Dendritic cell treated with granulocyte-macrophage colony-stimulating factor and Interleukin-4, amounts not matched to agents 40 ng/mL and 50 ng/mL, for 4 days (primary cell): ENCODE measurements at regions not wholly inside any gene's neighbourhood (a gene's known extent, or its start where the extent isn't known, plus 50 kb on each side); places are given as distances from the start of the nearest gene placed in this dataset.

ENCODE experiments used
- H3K27ac Mint-ChIP-seq: one replicate; pipeline ENCODE4 v1.8.0; 2022; ENCODE audit warnings: mild to moderate bottlenecking, mixed read lengths
- H3K27me3 Mint-ChIP-seq: one replicate; pipeline ENCODE4 v1.8.0; 2022; ENCODE audit warnings: mild to moderate bottlenecking, mixed read lengths
- H3K36me3 Mint-ChIP-seq: one replicate; pipeline ENCODE4 v1.8.0; 2022; ENCODE audit warnings: low read depth, mixed read lengths
- H3K4me1 Mint-ChIP-seq: one replicate; pipeline ENCODE4 v1.8.0; 2022; ENCODE audit warnings: low read depth, mixed read lengths
- H3K4me3 Mint-ChIP-seq: one replicate; pipeline ENCODE4 v1.8.0; 2022; ENCODE audit warnings: mild to moderate bottlenecking, moderate library complexity, mixed read lengths
- H3K9me3 Mint-ChIP-seq: one replicate; pipeline ENCODE4 v1.8.0; 2022; ENCODE audit warnings: mixed read lengths
- intact Hi-C: fragments of 100-400 bp; cut with micrococcal nuclease; formaldehyde crosslinking; loops from one replicate; pipeline ENCODE4 v1.15.0; 2022

DNA sequence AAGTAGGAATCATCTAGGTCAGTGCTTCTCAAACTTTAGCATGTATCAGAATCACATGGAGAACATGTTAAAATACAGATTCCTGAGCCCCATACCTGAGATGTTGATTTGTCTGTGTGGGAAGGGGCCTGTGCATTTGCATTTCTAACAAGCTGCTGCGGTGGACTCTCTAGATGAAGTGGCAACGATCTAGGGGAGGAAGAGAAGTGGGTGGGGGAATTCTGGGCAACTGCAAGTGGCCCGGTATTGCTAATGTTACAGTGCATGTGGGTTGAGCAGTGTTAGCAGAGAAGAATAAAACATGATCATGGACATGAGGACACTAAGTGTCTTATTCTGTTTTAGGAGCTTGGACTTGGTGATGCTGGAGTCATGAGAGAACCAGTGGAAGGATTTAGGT is 329.0 kb downstream of the OLFM4 start:
- Mint-ChIP-seq H3K4me1 (no peaks in the 10 kb centered on the region), H3K9me3 (peaks cover 8% of the 10 kb centered on the region), H3K27ac (no peak overlapping the region), H3K27me3 (no peaks in the 10 kb centered on the region), H3K36me3 (no peaks in the 10 kb centered on the region), H3K4me3 (no peak overlapping the region)
- intact Hi-C loops = no loop called here

DNA sequence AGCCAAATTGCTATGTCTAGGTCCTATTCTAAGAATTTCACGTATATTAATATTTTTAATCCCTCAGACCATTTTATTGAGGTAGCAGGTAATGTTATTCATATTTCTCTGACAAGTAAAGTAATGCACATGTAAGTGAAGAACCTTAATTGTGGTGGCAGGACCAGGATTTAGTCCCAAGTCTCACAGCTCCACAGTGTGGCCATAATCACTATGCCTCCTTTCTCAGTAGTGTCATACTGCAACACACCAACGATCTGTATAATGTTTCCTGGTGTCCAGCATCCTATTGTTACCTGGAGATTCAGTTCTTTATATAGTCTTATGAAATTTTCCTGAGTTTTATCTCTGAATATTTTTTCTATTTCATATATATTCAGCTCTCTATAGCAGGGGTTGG is 340.3 kb downstream of the OLFM4 start:
- no peaks in the 10 kb centered on the region for H3K36me3 Mint-ChIP-seq
- H3K27me3 Mint-ChIP-seq = no peaks in the 10 kb centered on the region
- no peak overlapping the region for H3K27ac Mint-ChIP-seq
- intact Hi-C loops = no loop called here
- no peaks in the 10 kb centered on the region for H3K9me3 Mint-ChIP-seq
- H3K4me1 Mint-ChIP-seq = no peaks in the 10 kb centered on the region
- no peak overlapping the region for H3K4me3 Mint-ChIP-seq

- intact Hi-C loops = no loop called here
- Mint-ChIP-seq H3K9me3 (no peaks in the 10 kb centered on the region), H3K4me1 (no peaks in the 10 kb centered on the region), H3K36me3 (no peaks in the 10 kb centered on the region), H3K27me3 (no peaks in the 10 kb centered on the region), H3K27ac (no peak overlapping the region), H3K4me3 (no peak overlapping the region)
Measured at GRCh38 chr13:53379485-53379884, 350.9 kb downstream of the OLFM4 start.

DNA sequence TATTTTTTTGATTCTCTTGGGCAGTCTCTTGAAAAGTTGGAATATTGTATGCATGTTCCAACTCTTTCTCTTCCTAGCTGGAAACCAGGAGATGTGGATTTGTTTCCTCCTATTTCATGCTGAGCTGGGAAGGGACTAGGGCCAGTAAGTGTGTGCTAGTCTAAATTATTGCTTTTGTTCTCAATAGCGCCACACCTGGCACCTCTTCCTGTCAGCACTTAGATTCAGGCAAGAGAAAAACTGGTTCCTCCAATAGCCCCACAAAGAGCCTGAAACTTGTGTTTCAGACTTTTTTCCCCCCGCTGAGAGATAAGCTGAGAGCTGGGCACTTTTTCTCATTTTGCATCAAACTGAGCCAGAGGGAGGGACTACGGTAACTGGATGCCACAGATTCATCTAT is 353.4 kb downstream of the OLFM4 start:
- Mint-ChIP-seq H3K36me3 (no peaks in the 10 kb centered on the region), H3K4me1 (no peaks in the 10 kb centered on the region), H3K27me3 (no peaks in the 10 kb centered on the region), H3K9me3 (peaks cover 5% of the 10 kb centered on the region), H3K4me3 (no peak overlapping the region), H3K27ac (no peak overlapping the region)
- intact Hi-C loops = no loop called here

DNA sequence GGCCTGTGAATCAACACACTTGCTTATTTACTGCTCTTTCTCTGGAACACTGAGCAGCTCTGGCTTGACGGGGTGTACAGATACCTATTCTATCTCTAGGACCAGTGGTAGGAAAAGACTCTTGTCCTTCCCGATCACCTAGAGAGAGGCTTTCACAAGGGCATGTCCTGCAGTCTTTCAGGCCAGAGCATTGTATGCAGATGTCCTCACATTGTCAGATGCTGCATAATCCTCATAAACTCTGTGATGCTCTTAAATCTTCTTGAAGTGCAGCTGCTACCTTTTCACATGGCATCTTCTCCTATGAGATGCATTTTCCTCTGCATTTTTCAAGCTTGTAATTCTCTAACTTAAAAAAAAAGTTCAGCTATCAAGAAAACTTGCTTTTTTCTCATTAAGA is 369.4 kb downstream of the OLFM4 start:
- no peak overlapping the region for H3K27ac Mint-ChIP-seq

DNA sequence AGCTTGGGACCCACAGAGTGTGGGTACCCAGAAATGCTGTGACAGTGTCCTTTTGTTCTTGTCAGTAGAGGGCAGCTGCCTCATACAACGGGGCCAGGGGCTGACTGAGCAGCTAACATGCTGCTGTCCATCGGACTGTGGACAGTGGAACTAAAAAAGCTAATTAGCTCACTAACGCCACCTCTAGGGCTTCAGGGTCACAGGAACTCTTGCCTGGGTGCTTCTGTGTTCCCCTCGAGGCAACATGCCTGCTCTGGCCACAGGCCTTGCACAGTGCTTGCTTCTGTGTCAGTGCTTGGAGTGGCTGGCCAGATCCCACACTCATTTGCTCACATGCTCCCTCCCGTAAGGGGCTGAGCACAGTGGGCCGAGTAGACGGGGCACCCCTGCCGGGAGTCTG is 377.0 kb downstream of the OLFM4 start:
- intact Hi-C loops = no loop called here
- Mint-ChIP-seq H3K27me3 (no peaks in the 10 kb centered on the region), H3K4me3 (no peak overlapping the region), H3K4me1 (no peaks in the 10 kb centered on the region), H3K27ac (no peak overlapping the region), H3K9me3 (peaks cover 13% of the 10 kb centered on the region), H3K36me3 (no peaks in the 10 kb centered on the region)

More for the DNA sequence above, 369.4 kb downstream of the OLFM4 start:
- Mint-ChIP-seq H3K36me3 (no peaks in the 10 kb centered on the region), H3K27me3 (no peaks in the 10 kb centered on the region), H3K4me3 (no peak overlapping the region), H3K4me1 (no peaks in the 10 kb centered on the region), H3K9me3 (no peaks in the 10 kb centered on the region)
- intact Hi-C loops = no loop called here

DNA sequence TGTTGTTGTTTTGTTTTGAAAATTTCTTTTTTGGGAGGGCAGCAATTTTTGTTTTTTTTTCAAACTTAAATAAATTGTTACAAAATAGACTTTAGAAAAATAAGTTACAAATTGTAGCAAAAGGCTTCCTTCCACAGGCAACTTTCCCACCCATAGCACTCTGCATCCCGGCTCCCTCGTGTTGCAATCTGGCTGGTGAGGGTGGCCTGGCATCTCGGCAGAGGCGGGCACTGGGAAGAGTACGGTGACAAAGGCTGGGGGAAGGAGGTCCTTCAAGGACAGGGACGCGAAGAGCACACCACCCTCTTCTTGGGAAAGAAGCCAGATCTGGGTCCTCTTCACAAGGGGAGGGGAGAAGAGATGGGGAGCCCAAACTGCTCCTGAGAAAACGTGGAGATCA is 379.7 kb downstream of the OLFM4 start:
- Mint-ChIP-seq H3K4me3 (no peak overlapping the region), H3K27me3 (no peaks in the 10 kb centered on the region), H3K36me3 (no peaks in the 10 kb centered on the region), H3K4me1 (no peaks in the 10 kb centered on the region), H3K9me3 (peaks cover 13% of the 10 kb centered on the region), H3K27ac (no peak overlapping the region)
- intact Hi-C loops = no loop called here

DNA sequence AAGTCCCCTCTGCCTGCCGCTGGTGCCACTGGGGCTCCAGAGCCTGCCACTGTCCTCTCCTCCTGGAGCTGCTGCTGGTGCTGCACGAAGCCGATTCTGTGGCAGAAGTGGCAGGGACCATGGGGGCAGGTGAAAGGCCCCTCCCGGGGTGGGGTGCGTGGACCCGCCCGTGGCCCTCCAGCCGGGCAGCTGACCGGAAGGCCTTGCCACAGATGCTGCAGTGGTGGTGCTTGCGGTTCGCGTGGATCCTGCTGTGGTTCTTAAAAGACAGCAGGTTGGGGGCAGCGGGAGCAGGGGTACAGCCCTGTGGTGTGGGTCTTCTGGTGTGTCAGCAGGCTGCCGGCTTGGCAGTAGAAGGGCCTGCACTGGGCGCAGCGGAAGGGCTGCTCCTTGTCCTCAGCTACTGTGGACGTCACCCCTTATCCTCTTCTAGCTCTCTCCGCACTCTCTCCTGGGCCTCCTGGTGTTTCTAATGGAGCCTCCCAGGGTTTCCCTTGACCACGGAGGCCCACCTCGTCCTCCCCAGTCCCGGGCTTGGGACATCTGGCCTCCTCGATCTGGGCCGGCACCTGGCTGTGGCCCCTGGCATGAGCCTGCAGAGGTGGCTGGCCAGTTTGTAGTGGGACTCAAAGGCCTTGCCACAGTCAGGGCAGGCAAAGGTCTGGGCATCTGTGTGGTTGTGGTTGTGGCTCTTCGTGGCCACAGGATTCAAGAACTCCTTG is 380.4 kb downstream of the OLFM4 start:
- H3K27me3 Mint-ChIP-seq = no peaks in the 10 kb centered on the region
- intact Hi-C loops = no loop called here
- H3K4me3 Mint-ChIP-seq = no peak overlapping the region
- peaks cover 13% of the 10 kb centered on the region for H3K9me3 Mint-ChIP-seq
- H3K36me3 Mint-ChIP-seq = no peaks in the 10 kb centered on the region
- H3K27ac Mint-ChIP-seq = no peak overlapping the region
- H3K4me1 Mint-ChIP-seq = no peaks in the 10 kb centered on the region

DNA sequence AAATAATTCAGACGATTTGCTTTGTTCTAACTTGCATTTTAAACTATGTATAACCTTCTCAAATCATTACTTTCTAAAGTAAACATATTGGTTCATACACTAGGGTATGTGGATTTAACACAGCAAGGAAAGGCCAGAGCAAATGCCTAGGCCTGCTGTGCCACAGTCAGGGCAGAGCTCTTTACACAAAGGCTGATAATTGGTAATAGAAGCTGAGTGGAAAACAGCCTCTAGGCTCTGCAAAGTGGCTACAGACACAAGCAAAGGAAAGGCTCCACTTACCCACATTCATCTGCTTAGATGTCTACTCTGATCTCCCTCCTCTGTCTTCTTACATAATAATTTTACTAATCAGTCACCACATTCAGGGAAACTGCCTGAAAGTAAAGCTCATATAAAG is 382.9 kb downstream of the OLFM4 start:
- Mint-ChIP-seq H3K4me3 (no peak overlapping the region), H3K27me3 (no peaks in the 10 kb centered on the region), H3K9me3 (peaks cover 13% of the 10 kb centered on the region), H3K36me3 (no peaks in the 10 kb centered on the region), H3K27ac (no peak overlapping the region), H3K4me1 (no peaks in the 10 kb centered on the region)
- intact Hi-C loops = no loop called here

DNA sequence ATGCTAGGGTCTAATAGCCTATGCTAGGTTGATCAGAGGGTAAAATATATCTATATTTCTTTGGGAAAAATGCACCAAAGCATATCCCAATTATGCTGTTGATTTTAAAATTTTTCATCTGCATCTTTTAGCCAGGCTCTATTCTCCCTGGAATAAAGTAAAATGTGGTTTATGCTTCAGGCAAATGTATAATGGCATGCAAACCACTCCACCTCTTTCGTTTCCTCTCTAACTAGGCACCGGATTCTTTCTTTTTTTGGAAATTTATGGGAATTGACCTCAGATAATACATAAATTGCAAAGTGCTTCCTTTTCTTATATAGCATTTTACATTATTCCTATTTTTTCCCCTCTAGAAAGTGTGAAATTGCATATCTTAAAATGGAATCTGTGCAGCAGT is 386.5 kb downstream of the OLFM4 start:
- intact Hi-C loops = no loop called here
- H3K27ac Mint-ChIP-seq = no peak overlapping the region
- H3K9me3 Mint-ChIP-seq = peaks cover 10% of the 10 kb centered on the region
- H3K4me1 Mint-ChIP-seq = no peaks in the 10 kb centered on the region
- H3K36me3 Mint-ChIP-seq = no peaks in the 10 kb centered on the region
- no peak overlapping the region for H3K4me3 Mint-ChIP-seq
- no peaks in the 10 kb centered on the region for H3K27me3 Mint-ChIP-seq

DNA sequence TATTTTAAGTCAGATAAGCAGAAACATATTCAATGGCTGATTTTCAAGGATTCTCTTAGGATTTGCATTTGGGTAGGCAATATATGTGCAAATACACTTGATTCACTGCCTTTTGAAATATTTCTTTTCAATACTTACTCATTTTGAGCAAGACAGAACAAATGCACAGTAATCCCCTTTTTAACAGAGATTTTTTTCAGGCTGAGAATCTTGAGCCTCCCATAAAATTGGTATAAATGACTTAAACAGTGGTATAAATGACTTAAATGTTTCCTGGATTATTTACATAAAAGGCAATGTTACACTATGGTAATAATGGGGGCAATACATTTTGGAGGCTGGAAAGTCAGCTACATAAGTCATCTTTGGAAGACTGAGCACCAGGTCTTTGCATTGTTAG is 389.0 kb downstream of the OLFM4 start:
- no peaks in the 10 kb centered on the region for H3K27me3 Mint-ChIP-seq
- H3K4me3 Mint-ChIP-seq = no peak overlapping the region
- no peaks in the 10 kb centered on the region for H3K36me3 Mint-ChIP-seq
- H3K27ac Mint-ChIP-seq = no peak overlapping the region
- intact Hi-C loops = no loop called here
- no peaks in the 10 kb centered on the region for H3K4me1 Mint-ChIP-seq
- peaks cover 10% of the 10 kb centered on the region for H3K9me3 Mint-ChIP-seq

DNA sequence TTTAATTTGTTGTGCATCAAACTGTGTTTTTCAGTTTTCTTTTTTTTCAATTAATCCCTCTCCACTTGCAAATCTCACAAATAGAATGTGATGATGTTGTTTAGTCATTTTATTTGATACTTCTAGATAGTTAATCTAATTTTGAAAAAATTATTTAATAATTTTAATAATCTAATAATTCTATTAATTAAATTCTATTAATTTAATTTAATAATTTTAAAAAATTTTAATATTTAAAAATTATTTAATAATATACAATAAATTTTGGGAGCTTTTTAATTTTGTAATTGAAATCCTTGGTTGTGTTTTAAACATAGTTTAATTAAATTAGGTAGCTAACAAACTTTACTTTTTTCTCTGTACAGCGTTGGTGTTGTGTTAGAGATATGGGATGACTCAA is 393.8 kb downstream of the OLFM4 start:
- Mint-ChIP-seq H3K4me3 (no peak overlapping the region), H3K36me3 (no peaks in the 10 kb centered on the region), H3K27ac (no peak overlapping the region), H3K9me3 (peaks cover 10% of the 10 kb centered on the region), H3K4me1 (no peaks in the 10 kb centered on the region), H3K27me3 (no peaks in the 10 kb centered on the region)
- intact Hi-C loops = no loop called here

GRCh38 chr13:53436396-53436795 is 407.8 kb downstream of the OLFM4 start:
- Mint-ChIP-seq H3K27me3 (no peaks in the 10 kb centered on the region), H3K4me1 (no peaks in the 10 kb centered on the region), H3K9me3 (peaks cover 32% of the 10 kb centered on the region), H3K27ac (no peak overlapping the region), H3K36me3 (no peaks in the 10 kb centered on the region), H3K4me3 (no peak overlapping the region)
- intact Hi-C loops = no loop called here

- no peaks in the 10 kb centered on the region for H3K4me1 Mint-ChIP-seq
- no peaks in the 10 kb centered on the region for H3K36me3 Mint-ChIP-seq
- peaks cover 27% of the 10 kb centered on the region for H3K9me3 Mint-ChIP-seq
- no peaks in the 10 kb centered on the region for H3K27me3 Mint-ChIP-seq
- intact Hi-C loops = no loop called here
- no peak overlapping the region for H3K27ac Mint-ChIP-seq
- H3K4me3 Mint-ChIP-seq = no peak overlapping the region
Measured at GRCh38 chr13:53439439-53440225, 411.0 kb downstream of the OLFM4 start.

DNA sequence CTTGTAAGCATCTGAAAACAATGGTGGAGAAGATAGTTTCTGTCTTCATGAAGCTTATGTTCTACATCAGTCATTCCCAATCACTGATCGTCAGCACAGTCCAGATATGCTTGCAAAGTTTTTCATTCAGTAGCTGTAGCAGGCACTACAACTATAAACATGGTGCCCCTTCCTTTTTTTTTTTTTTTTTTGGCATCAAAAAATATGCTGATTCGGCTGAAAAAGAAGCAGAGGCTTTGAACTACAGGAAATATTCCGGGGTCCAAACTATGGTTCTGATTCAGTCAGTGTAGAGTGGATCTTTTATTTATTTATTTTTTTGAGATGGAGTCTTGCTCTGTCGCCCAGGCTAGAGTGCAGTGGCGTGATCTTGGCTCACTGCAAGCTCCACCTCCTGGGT is 414.4 kb downstream of the OLFM4 start:
- Mint-ChIP-seq H3K9me3 (peaks cover 50% of the 10 kb centered on the region), H3K4me1 (no peaks in the 10 kb centered on the region), H3K4me3 (no peak overlapping the region), H3K27ac (no peak overlapping the region), H3K36me3 (no peaks in the 10 kb centered on the region), H3K27me3 (no peaks in the 10 kb centered on the region)
- intact Hi-C loops = no loop called here
